ENCODE measurements at regions not wholly inside any gene's neighbourhood (a gene's known extent, or its start where the extent isn't known, plus 50 kb on each side); places are given as distances from the start of the nearest gene placed in this dataset.

- Histone ChIP-seq H3K4me3 (replicated peaks; ENCODE audit: insufficient read depth, low read length) (no peak overlapping the region), H3K27me3 (ENCODE audit: insufficient read depth, poor library complexity, severe bottlenecking) (no peaks in the 10 kb centered on the region), H3K27ac (replicated peaks) (no peak overlapping the region)
- TF ChIP-seq CTCF (IDR thresholded peaks at IDR 0.05; ENCODE audit: insufficient read depth, low read length) (no peak), POLR2AphosphoS5 (IDR thresholded peaks at IDR 0.05; ENCODE audit: low read depth) (no peak), GABPA (IDR thresholded peaks at IDR 0.05; ENCODE audit: low read depth) (no peak), SPI1 (IDR thresholded peaks at IDR 0.05; ENCODE audit: borderline replicate concordance, low read depth) (no peak), REST (IDR thresholded peaks at IDR 0.05; ENCODE audit: insufficient replicate concordance, low read depth) (no peak)
- DNase-seq (ENCODE audit: low read depth in 1 of 2, low spot score in 1 of 2) = no peak
These were observed 354.1 kb downstream of the GRIA2 start for GRCh38 chr4:157574606-157575005.

GRCh38 chr4:157572951-157573350, 352.4 kb downstream of the GRIA2 start:
- no peak for TF ChIP-seq GABPA (IDR thresholded peaks at IDR 0.05; ENCODE audit: low read depth)
- no peak for TF ChIP-seq CTCF (IDR thresholded peaks at IDR 0.05; ENCODE audit: insufficient read depth, low read length)
- no peak for TF ChIP-seq REST (IDR thresholded peaks at IDR 0.05; ENCODE audit: insufficient replicate concordance, low read depth)
- TF ChIP-seq SPI1 (IDR thresholded peaks at IDR 0.05; ENCODE audit: borderline replicate concordance, low read depth) = no peak
- no peak for TF ChIP-seq POLR2AphosphoS5 (IDR thresholded peaks at IDR 0.05; ENCODE audit: low read depth)
- no peaks in the 10 kb centered on the region for H3K27me3 ChIP-seq (ENCODE audit: insufficient read depth, poor library complexity, severe bottlenecking)
- no peak overlapping the region for H3K27ac ChIP-seq (replicated peaks)
- DNase-seq (ENCODE audit: low read depth in 1 of 2, low spot score in 1 of 2) = no peak
- no peak overlapping the region for H3K4me3 ChIP-seq (replicated peaks; ENCODE audit: insufficient read depth, low read length)

GRCh38 chr4:157572284-157572683, 351.8 kb downstream of the GRIA2 start:
- no peak overlapping the region for H3K27ac ChIP-seq (replicated peaks)
- TF ChIP-seq SPI1 (IDR thresholded peaks at IDR 0.05; ENCODE audit: borderline replicate concordance, low read depth) (no peak), POLR2AphosphoS5 (IDR thresholded peaks at IDR 0.05; ENCODE audit: low read depth) (no peak), CTCF (IDR thresholded peaks at IDR 0.05; ENCODE audit: insufficient read depth, low read length) (no peak), GABPA (IDR thresholded peaks at IDR 0.05; ENCODE audit: low read depth) (no peak), REST (IDR thresholded peaks at IDR 0.05; ENCODE audit: insufficient replicate concordance, low read depth) (no peak)

More at GRCh38 chr4:157572284-157572683, 351.8 kb downstream of the GRIA2 start:
- Histone ChIP-seq H3K4me3 (replicated peaks; ENCODE audit: insufficient read depth, low read length) (no peak overlapping the region), H3K27me3 (ENCODE audit: insufficient read depth, poor library complexity, severe bottlenecking) (no peaks in the 10 kb centered on the region)
- no peak for DNase-seq (ENCODE audit: low read depth in 1 of 2, low spot score in 1 of 2)

Data from HL-60 (cell line).